H1 (cell line): ENCODE measurements at regions not wholly inside any gene's neighbourhood (a gene's known extent, or its start where the extent isn't known, plus 50 kb on each side); places are given as distances from the start of the nearest gene placed in this dataset.

ENCODE experiments used
- CTCF ChIA-PET: fragments of 300-600 bp; sonication (Branson Sonifier 250); formaldehyde crosslinking; loops from one replicate; lab custom pipeline; 2021; ENCODE audit not compliant: partially characterized antibody; lab: Charles Lee
- POLR2A ChIA-PET: fragments of 300-600 bp; sonication (Branson Sonifier 250); formaldehyde crosslinking; loops from one replicate; lab custom pipeline; 2021; ENCODE audit warnings: inconsistent platforms; ENCODE audit not compliant: partially characterized antibody; lab: Charles Lee
- DNase-seq, 2 experiments: peaks; one replicate each; pipeline versions ENCODE4 v3.0.0 to v3.0.0-alpha.2; 2010 to 2022; ENCODE audit warnings: low spot score in 2 of 2, low read depth in 1 of 2, mixed read lengths in 1 of 2
- FAIRE-seq: peaks from 2 replicates; lab custom pipeline; 2011; peaks lifted over from hg19 to GRCh38; lab: Jason Lieb, UNC
- H2AFZ ChIP-seq: 2 replicates; pipeline ENCODE4 v1.8.1; 2012; ENCODE audit warnings: low read length, inconsistent platforms
- H2AK5ac ChIP-seq: 2 replicates; pipeline ENCODE4 v1.6.1; 2013; ENCODE audit warnings: low read depth, low read length
- H2BK120ac ChIP-seq: replicated peaks from 2 replicates; pipeline ENCODE3; 2013; ENCODE audit warnings: low read depth, low read length, inconsistent platforms
- H2BK12ac ChIP-seq: 2 replicates; pipeline ENCODE4 v1.6.1; 2013; ENCODE audit warnings: low read depth, low read length
- H2BK15ac ChIP-seq: 2 replicates; pipeline ENCODE4 v1.6.1; 2013; ENCODE audit warnings: low read length
- H2BK20ac ChIP-seq: 2 replicates; pipeline ENCODE4 v1.6.1; 2013; ENCODE audit warnings: low read length
- H2BK5ac ChIP-seq: 2 replicates; pipeline ENCODE4 v1.6.1; 2013; ENCODE audit warnings: low read depth, low read length
- H3K14ac ChIP-seq: 2 replicates; pipeline ENCODE4 v1.6.1; 2013; ENCODE audit warnings: inconsistent platforms; ENCODE audit not compliant: insufficient read length
- H3K18ac ChIP-seq: 2 replicates; pipeline ENCODE4 v1.6.1; 2013; ENCODE audit warnings: low read length; ENCODE audit errors: extremely low read depth
- H3K23ac ChIP-seq: 2 replicates; pipeline ENCODE4 v1.6.1; 2013; ENCODE audit warnings: inconsistent platforms; ENCODE audit not compliant: insufficient read length
- H3K23me2 ChIP-seq: 2 replicates; pipeline ENCODE4 v1.6.1; 2013; ENCODE audit warnings: low read depth, low read length
- H3K27ac ChIP-seq: 2 replicates; pipeline ENCODE4 v1.6.1; 2011; ENCODE audit warnings: low read depth, low read length, inconsistent platforms
- H3K27me3 ChIP-seq, 4 experiments: replicated peaks in 1 of 4; 1 replicate in 1 of 4; 2 replicates in 3 of 4; pipeline versions ENCODE4 v1.6.1 to v1.8.1; 2011 to 2013; ENCODE audit warnings: low read length in 3 of 4, mild to moderate bottlenecking in 3 of 4, inconsistent platforms in 2 of 4, mixed read lengths in 2 of 4, moderate library complexity in 1 of 4; ENCODE audit not compliant: control insufficient read depth in 3 of 4, insufficient read depth in 3 of 4; ENCODE audit errors: extremely low read depth in 1 of 4
- H3K36me3 ChIP-seq, 4 experiments: 2 replicates each; pipeline versions ENCODE4 v1.6.1 to v1.8.1; 2011 to 2013; ENCODE audit warnings: mild to moderate bottlenecking in 4 of 4, low read length in 3 of 4, moderate library complexity in 2 of 4, control low read depth in 1 of 4, inconsistent platforms in 1 of 4; ENCODE audit not compliant: insufficient read depth in 4 of 4, control insufficient read depth in 2 of 4
- H3K4ac ChIP-seq: replicated peaks from 2 replicates; pipeline ENCODE3; 2013; ENCODE audit warnings: low read length, low read depth, mixed read lengths, inconsistent platforms; ENCODE audit not compliant: insufficient read length
- H3K4me1 ChIP-seq, 4 experiments: replicated peaks in 1 of 4; 1 replicate in 1 of 4; 2 replicates in 3 of 4; pipeline versions ENCODE4 v1.6.1 to v1.8.1; 2011 to 2013; ENCODE audit warnings: low read length in 3 of 4, inconsistent platforms in 2 of 4, mixed read lengths in 1 of 4; ENCODE audit not compliant: insufficient read depth in 4 of 4, control insufficient read depth in 3 of 4
- H3K4me2 ChIP-seq, 2 experiments: 2 replicates each; pipeline versions ENCODE4 v1.6.1 to v1.8.1; 2011 to 2013; ENCODE audit warnings: low read depth in 2 of 2, low read length in 2 of 2, control low read depth in 1 of 2, inconsistent platforms in 1 of 2, mild to moderate bottlenecking in 1 of 2; ENCODE audit not compliant: insufficient read depth in 1 of 2
- H3K4me3 ChIP-seq, 4 experiments: fragments of 200-600, 300-600 bp in 1 of 4; sonication (generic), shearing (Covaris generic), sonication (Bioruptor Twin) in 1 of 4; 2 replicates each; pipeline versions ENCODE4 v1.5.1 to v1.8.1; 2011 to 2016; ENCODE audit warnings: low read length in 4 of 4, low read depth in 3 of 4, control low read depth in 2 of 4, inconsistent platforms in 2 of 4, mild to moderate bottlenecking in 2 of 4, mixed read lengths in 1 of 4, moderate library complexity in 1 of 4; ENCODE audit not compliant: insufficient read depth in 2 of 4; ENCODE audit errors: extremely low read depth in 1 of 4
- H3K56ac ChIP-seq: replicated peaks from 2 replicates; pipeline ENCODE3; 2013; ENCODE audit warnings: low read depth, mild to moderate bottlenecking, mixed read lengths, low read length, inconsistent platforms; ENCODE audit not compliant: insufficient read length
- H3K79me1 ChIP-seq: 2 replicates; pipeline ENCODE4 v1.6.1; 2013; ENCODE audit warnings: low read depth, low read length, control low read depth
- H3K79me2 ChIP-seq, 2 experiments: 2 replicates each; pipeline versions ENCODE4 v1.6.1 to v1.8.1; 2012 to 2013; ENCODE audit warnings: low read length in 2 of 2, mild to moderate bottlenecking in 2 of 2, inconsistent platforms in 1 of 2; ENCODE audit not compliant: insufficient read depth in 2 of 2, control insufficient read depth in 1 of 2
- H3K9ac ChIP-seq, 4 experiments: replicated peaks in 1 of 4; 1 replicate in 1 of 4; 2 replicates in 3 of 4; pipeline versions ENCODE4 v1.6.1 to v1.8.1; 2011 to 2013; ENCODE audit warnings: low read depth in 3 of 4, low read length in 3 of 4, control low read depth in 2 of 4, mild to moderate bottlenecking in 2 of 4, moderate library complexity in 2 of 4, inconsistent platforms in 1 of 4; ENCODE audit errors: extremely low read depth in 1 of 4
- H3K9me3 ChIP-seq, 2 experiments: 2 replicates each; pipeline versions ENCODE4 v1.6.1 to v1.8.1; 2012 to 2013; ENCODE audit warnings: mild to moderate bottlenecking in 2 of 2, moderate library complexity in 2 of 2, control low read depth in 1 of 2, inconsistent platforms in 1 of 2, low read depth in 1 of 2, low read length in 1 of 2, mixed read lengths in 1 of 2; ENCODE audit not compliant: insufficient read depth in 2 of 2
- H4K20me1 ChIP-seq, 2 experiments: replicated peaks in 1 of 2; 2 replicates each; pipeline versions ENCODE3 to v1.8.1; 2011 to 2013; ENCODE audit warnings: inconsistent platforms in 2 of 2, low read length in 2 of 2, mild to moderate bottlenecking in 1 of 2; ENCODE audit not compliant: insufficient read depth in 2 of 2, control insufficient read depth in 1 of 2
- H4K5ac ChIP-seq: 2 replicates; pipeline ENCODE4 v1.6.1; 2013; ENCODE audit warnings: low read length, low read depth, mixed read lengths, inconsistent platforms; ENCODE audit not compliant: insufficient read length
- H4K8ac ChIP-seq: 2 replicates; pipeline ENCODE4 v1.8.0; 2013; ENCODE audit warnings: mild to moderate bottlenecking, moderate library complexity, low read length, inconsistent platforms; ENCODE audit not compliant: insufficient read depth; ENCODE audit errors: extremely low read depth
- H4K91ac ChIP-seq: replicated peaks from 2 replicates; pipeline ENCODE3; 2013; ENCODE audit warnings: low read length, mixed read lengths, inconsistent platforms; ENCODE audit not compliant: insufficient read length
- CEBPB ChIP-seq: IDR thresholded peaks from 2 replicates; pipeline ENCODE4 v1.6.1; 2012; ENCODE audit warnings: low read depth, low read length
- EZH2 ChIP-seq: fragments of 200-600 bp; sonication (generic); IDR thresholded peaks from 2 replicates; pipeline ENCODE4 v1.7.1; 2012; ENCODE audit warnings: low read depth, mild to moderate bottlenecking, moderate library complexity, low read length, inconsistent platforms; ENCODE audit not compliant: severe bottlenecking
- FOSL1 ChIP-seq: IDR thresholded peaks from 2 replicates; pipeline ENCODE4 v1.6.1; 2011; ENCODE audit warnings: mild to moderate bottlenecking, low read depth, low read length, moderate library complexity; ENCODE audit not compliant: insufficient read depth
- RNF2 ChIP-seq: fragments of 200-900, 300-1000 bp; sonication (generic); IDR thresholded peaks from 2 replicates; pipeline ENCODE4 v1.7.1; 2016; ENCODE audit warnings: borderline replicate concordance, low read depth, mild to moderate bottlenecking, antibody characterized with exemption, low read length; ENCODE audit not compliant: poor library complexity, severe bottlenecking; ENCODE audit errors: missing control alignments
- TEAD4 ChIP-seq: IDR thresholded peaks from 2 replicates; pipeline ENCODE4 v1.6.1; 2012; ENCODE audit warnings: low read depth, low read length, inconsistent platforms, mixed read lengths
- WGBS, 2 experiments: shearing (Covaris generic) in 1 of 2; methylation state at CpG; one replicate each; pipeline versions ENCODE4 v1.1.6 to v1.1.7; 2013 to 2015; ENCODE audit warnings: low lambda C conversion rate in 2 of 2, mixed read lengths in 2 of 2, inconsistent platforms in 1 of 2, low coverage in 1 of 2, missing lambda C conversion rate in 1 of 2; ENCODE audit not compliant: insufficient replicate concordance in 2 of 2, insufficient coverage in 1 of 2, insufficient read length in 1 of 2; ENCODE audit errors: extremely low coverage in 1 of 2, missing lambda C conversion rate in 1 of 2; 5-methylcytosine and 5-hydroxymethylcytosine counted together

- H3K36me3 ChIP-seq: no peaks in the 10 kb centered on the region
- peaks cover 3 to 25% of the 10 kb centered on the region in 2 experiments for H4K20me1 ChIP-seq
- no peak overlapping the region for H4K5ac ChIP-seq
- no peak overlapping the region for H2AFZ ChIP-seq
- ChIA-PET POLR2A (interaction anchor here (0.8 kb wide), 1 partner anchor 13 kb away, joined by 3 read pairs; no protein-coding TSS in a partner anchor), CTCF (interaction anchor here (0.7 kb wide), 1 partner anchor 9 kb away, joined by 4 read pairs; no protein-coding TSS in a partner anchor)
- no peak for FAIRE-seq
- H2BK5ac ChIP-seq: no peak overlapping the region
- H2BK15ac ChIP-seq: no peak overlapping the region
- no peak for DNase-seq
- peaks cover 10% of the 10 kb centered on the region for H3K79me1 ChIP-seq
- no peak overlapping the region for H3K9ac ChIP-seq
- H2BK120ac ChIP-seq: no peak overlapping the region
- H3K79me2 ChIP-seq: peaks cover 0 to 15% of the 10 kb centered on the region in 2 experiments; a peak in 2 of 4 replicates
- H3K9me3 ChIP-seq: no peaks in the 10 kb centered on the region
- 95% methylated on average over 10 of the region's 10 CpGs; no CpG with 5 or more reads in 1 of the 2 experiments for WGBS, 2 experiments
- no peak overlapping the region for H4K91ac ChIP-seq
- H3K23me2 ChIP-seq: no peaks in the 10 kb centered on the region
- no peak overlapping the region for H3K18ac ChIP-seq
- H2AK5ac ChIP-seq: no peak overlapping the region
- H3K27me3 ChIP-seq: no peaks in the 10 kb centered on the region
- no peak overlapping the region for H3K27ac ChIP-seq
- no peak overlapping the region for H2BK20ac ChIP-seq
- H3K23ac ChIP-seq: no peak overlapping the region
- H3K4me2 ChIP-seq: no peak overlapping the region
- H3K4ac ChIP-seq: no peak overlapping the region
- no peak overlapping the region for H3K4me3 ChIP-seq
- H3K14ac ChIP-seq: no peak overlapping the region
- no peak overlapping the region for H2BK12ac ChIP-seq
- no peak overlapping the region for H3K56ac ChIP-seq
- H4K8ac ChIP-seq: no peak overlapping the region
- peaks cover 0 to 13% (median 7%) of the 10 kb centered on the region in 4 experiments; a peak in 4 of 7 replicates for H3K4me1 ChIP-seq
- TF ChIP-seq EZH2 (no peak), FOSL1 (no peak), CEBPB (no peak), RNF2 (no peak), TEAD4 (no peak)
These were observed 1313.7 kb downstream of the BRD1 start for GRCh38 chr22:48513929-48514328.
